Activated CD4-positive, alpha-beta T cell treated with anti-CD3 and anti-CD28 coated beads, Interleukin-2, amount 50 U/mL, for 48 hours (primary cell): ENCODE measurements at regions not wholly inside any gene's neighbourhood (a gene's known extent, or its start where the extent isn't known, plus 50 kb on each side); places are given as distances from the start of the nearest gene placed in this dataset.
"Not testable (repeated sequence)": the region's sequence is repeated elsewhere in the genome, so short reads cannot be mapped to it uniquely, and the experiment has no call there.

Experiments used
- DNase-seq, 2 experiments: peaks; one replicate each; pipeline ENCODE4 v3.0.0-alpha.2; 2020

- no peak for DNase-seq
Measured at GRCh38 chr9:106119176-106119575, 424.8 kb downstream of the TMEM38B start.

GRCh38 chr9:106120071-106120470 lies 425.7 kb downstream of the TMEM38B start:
- DNase-seq, result no peak

- no peak for DNase-seq
Measured at GRCh38 chr9:106127776-106128175, 433.4 kb downstream of the TMEM38B start.

- DNase-seq, result no peak
Measured at GRCh38 chr9:106130374-106130773, 436.0 kb downstream of the TMEM38B start.

GRCh38 chr9:106143781-106144180 lies 449.4 kb downstream of the TMEM38B start:
- no peak for DNase-seq

GRCh38 chr9:106146066-106146840 lies 451.9 kb downstream of the TMEM38B start:
- DNase-seq, result no peak

- no peak for DNase-seq
Measured at GRCh38 chr9:106146886-106147285, 452.5 kb downstream of the TMEM38B start.

GRCh38 chr9:106149956-106150355 lies 455.6 kb downstream of the TMEM38B start:
- no peak for DNase-seq

- DNase-seq, result no peak
Measured at GRCh38 chr9:106156465-106156864, 462.1 kb downstream of the TMEM38B start.

- no peak for DNase-seq
Measured at GRCh38 chr9:106172265-106172664, 477.9 kb downstream of the TMEM38B start.

- DNase-seq, result no peak
Measured at GRCh38 chr9:106174346-106174745, 480.0 kb downstream of the TMEM38B start.

GRCh38 chr9:106177216-106177615 lies 482.9 kb downstream of the TMEM38B start:
- DNase-seq, result no peak

GRCh38 chr9:106179191-106179590 lies 484.9 kb downstream of the TMEM38B start:
- DNase-seq, result no peak

GRCh38 chr9:106203815-106204516 lies 509.6 kb downstream of the TMEM38B start:
- not testable (repeated sequence) for DNase-seq

GRCh38 chr9:106207298-106207697 lies 513.0 kb downstream of the TMEM38B start:
- DNase-seq, result no peak

- no peak for DNase-seq
Measured at GRCh38 chr9:106218427-106218826, 524.1 kb downstream of the TMEM38B start.

GRCh38 chr9:106218854-106219253 lies 524.5 kb downstream of the TMEM38B start:
- DNase-seq, result no peak

GRCh38 chr9:106220415-106220814 lies 526.1 kb downstream of the TMEM38B start:
- DNase-seq, result no peak

- no peak for DNase-seq
Measured at GRCh38 chr9:106228861-106229260, 534.5 kb downstream of the TMEM38B start.

GRCh38 chr9:106233116-106233515 lies 538.8 kb downstream of the TMEM38B start:
- DNase-seq, result no peak

- not testable (repeated sequence) for DNase-seq
Measured at GRCh38 chr9:106260908-106261307, 566.6 kb downstream of the TMEM38B start.

- no peak for DNase-seq
Measured at GRCh38 chr9:106277966-106278365, 583.6 kb downstream of the TMEM38B start.

- no peak for DNase-seq
Measured at GRCh38 chr9:106283769-106284168, 579.2 kb upstream of the ZNF462 start.

- DNase-seq, result no peak
Measured at GRCh38 chr9:106284296-106284695, 578.7 kb upstream of the ZNF462 start.
